T-helper 1 cell (primary cell): ENCODE measurements at regions not wholly inside any gene's neighbourhood (a gene's known extent, or its start where the extent isn't known, plus 50 kb on each side); places are given as distances from the start of the nearest gene placed in this dataset.

Source experiments
- DNase-seq, 5 donors: peaks; one replicate each; pipeline ENCODE4 v3.0.0-alpha.2; 2012 to 2020

GRCh38 chr20:24256307-24256706, 213.1 kb upstream of the SYNDIG1 start:
- DNase-seq = no peak

- DNase-seq = no peak
Observed at GRCh38 chr20:24254480-24254879, 214.9 kb upstream of the SYNDIG1 start.

- no peak for DNase-seq
Observed at GRCh38 chr20:24253321-24253720, 216.1 kb upstream of the SYNDIG1 start.

- DNase-seq = no peak
Observed at GRCh38 chr20:24245094-24245493, 224.3 kb upstream of the SYNDIG1 start.

GRCh38 chr20:24242763-24243162, 226.7 kb upstream of the SYNDIG1 start:
- DNase-seq = no peak

- DNase-seq = no peak
Observed at GRCh38 chr20:24241466-24241865, 228.0 kb upstream of the SYNDIG1 start.

GRCh38 chr20:24236963-24237362, 232.5 kb upstream of the SYNDIG1 start:
- no peak for DNase-seq

- DNase-seq = no peak
Observed at GRCh38 chr20:24236201-24236600, 233.2 kb upstream of the SYNDIG1 start.

- no peak for DNase-seq
Observed at GRCh38 chr20:24235296-24236175, 233.9 kb upstream of the SYNDIG1 start.

- no peak for DNase-seq
Observed at GRCh38 chr20:24227600-24227999, 239.0 kb upstream of the GGTLC1 start.

GRCh38 chr20:24212494-24212893, 223.9 kb upstream of the GGTLC1 start:
- no peak for DNase-seq

- DNase-seq = no peak
Observed at GRCh38 chr20:24211972-24212371, 223.4 kb upstream of the GGTLC1 start.

GRCh38 chr20:24210356-24210755, 221.8 kb upstream of the GGTLC1 start:
- no peak for DNase-seq

GRCh38 chr20:24208652-24209051, 220.1 kb upstream of the GGTLC1 start:
- no peak for DNase-seq

GRCh38 chr20:24207803-24208300, 219.3 kb upstream of the GGTLC1 start:
- no peak for DNase-seq

- DNase-seq = no peak
Observed at GRCh38 chr20:24206995-24207394, 218.4 kb upstream of the GGTLC1 start.

GRCh38 chr20:24203526-24204183, 215.1 kb upstream of the GGTLC1 start:
- no peak for DNase-seq

- DNase-seq = no peak
Observed at GRCh38 chr20:24199501-24199900, 210.9 kb upstream of the GGTLC1 start.

GRCh38 chr20:24194143-24194542, 205.6 kb upstream of the GGTLC1 start:
- no peak for DNase-seq

- DNase-seq = no peak
Observed at GRCh38 chr20:24190905-24191304, 202.3 kb upstream of the GGTLC1 start.

- no peak for DNase-seq
Observed at GRCh38 chr20:24185791-24186190, 197.2 kb upstream of the GGTLC1 start.

GRCh38 chr20:24181151-24181550, 192.6 kb upstream of the GGTLC1 start:
- DNase-seq = no peak

GRCh38 chr20:24169256-24169655, 180.7 kb upstream of the GGTLC1 start:
- no peak for DNase-seq

GRCh38 chr20:24166412-24166811, 177.8 kb upstream of the GGTLC1 start:
- DNase-seq = no peak
